ENCODE measurements at regions not wholly inside any gene's neighbourhood (a gene's known extent, or its start where the extent isn't known, plus 50 kb on each side); places are given as distances from the start of the nearest gene placed in this dataset.
A peak's percentile ranks its signal among the peaks of the same experiment; 100 is the strongest.
"Not testable (repeated sequence)": the region's sequence is repeated elsewhere in the genome, so short reads cannot be mapped to it uniquely, and the experiment has no call there.

GRCh38 chr6:119463081-119463626, 113.6 kb upstream of the MAN1A1 start:
- no peak for DNase-seq

GRCh38 chr6:119461187-119461586, 111.6 kb upstream of the MAN1A1 start:
- DNase-seq, result no peak

- DNase-seq, result peak; percentile 24
These were observed 109.8 kb upstream of the MAN1A1 start for GRCh38 chr6:119459207-119459974.

GRCh38 chr6:119454714-119455113, 105.2 kb upstream of the MAN1A1 start:
- DNase-seq, result peak; percentile 63

- DNase-seq, result no peak
These were observed 104.0 kb upstream of the MAN1A1 start for GRCh38 chr6:119453242-119454200.

- DNase-seq, result peak; percentile 78
These were observed 100.0 kb upstream of the MAN1A1 start for GRCh38 chr6:119449331-119450156.

GRCh38 chr6:119447921-119448320, 98.4 kb upstream of the MAN1A1 start:
- DNase-seq, result peak; percentile 18

- DNase-seq, result peak; percentile 5
These were observed 97.0 kb upstream of the MAN1A1 start for GRCh38 chr6:119446609-119447008.

- peak; percentile 53 for DNase-seq
These were observed 96.6 kb upstream of the MAN1A1 start for GRCh38 chr6:119446115-119446554.

- no peak for DNase-seq
These were observed 96.1 kb upstream of the MAN1A1 start for GRCh38 chr6:119445666-119446065.

GRCh38 chr6:119444642-119445557, 95.3 kb upstream of the MAN1A1 start:
- peak; percentile 78 for DNase-seq

GRCh38 chr6:119443993-119444641, 94.6 kb upstream of the MAN1A1 start:
- DNase-seq, result peak; percentile 59

- DNase-seq, result peak; percentile 48
These were observed 93.2 kb upstream of the MAN1A1 start for GRCh38 chr6:119442776-119443184.

GRCh38 chr6:119440953-119441352, 91.4 kb upstream of the MAN1A1 start:
- no peak for DNase-seq

- DNase-seq, result no peak
These were observed 87.0 kb upstream of the MAN1A1 start for GRCh38 chr6:119436583-119436982.

- DNase-seq, result no peak
These were observed 82.2 kb upstream of the MAN1A1 start for GRCh38 chr6:119431799-119432198.

- DNase-seq, result no peak
These were observed 81.2 kb upstream of the MAN1A1 start for GRCh38 chr6:119430805-119431204.

- DNase-seq, result no peak
These were observed 79.1 kb upstream of the MAN1A1 start for GRCh38 chr6:119428633-119429032.

- DNase-seq, result no peak
These were observed 77.1 kb upstream of the MAN1A1 start for GRCh38 chr6:119426619-119427018.

- no peak for DNase-seq
These were observed 74.4 kb upstream of the MAN1A1 start for GRCh38 chr6:119423996-119424395.

GRCh38 chr6:119418084-119418483, 68.5 kb upstream of the MAN1A1 start:
- not testable (repeated sequence) for DNase-seq

Data from inflammatory macrophage treated with lipopolysaccharide for 4 hours (primary cell).